ENCODE measurements at regions not wholly inside any gene's neighbourhood (a gene's known extent, or its start where the extent isn't known, plus 50 kb on each side); places are given as distances from the start of the nearest gene placed in this dataset.

DNA sequence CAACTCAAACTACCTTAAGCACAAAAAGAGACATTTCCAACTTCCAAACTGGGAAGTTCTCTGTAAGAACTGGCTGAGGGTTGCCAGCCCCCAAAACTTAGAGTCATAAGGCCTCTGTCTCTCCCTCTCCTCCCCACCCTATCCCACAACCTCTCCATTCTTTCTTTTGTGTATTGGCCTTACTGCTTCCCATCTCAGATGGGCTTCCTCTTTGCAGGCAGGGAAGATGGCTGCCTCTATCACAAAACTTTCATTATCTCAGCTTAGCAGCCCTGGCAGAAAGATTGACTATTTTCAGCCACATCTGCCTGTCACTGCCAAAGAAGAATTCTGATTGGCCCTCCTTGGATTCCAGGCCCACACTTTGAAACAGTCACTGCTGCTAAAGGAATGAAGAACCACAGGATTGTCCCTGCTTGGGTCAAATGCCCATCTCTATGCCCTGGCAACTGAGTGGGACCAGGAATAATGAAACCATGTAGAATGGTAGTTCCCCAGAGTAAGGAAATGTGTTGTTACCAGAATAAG is 58.0 kb upstream of the PRKAR2B start:
- no peak overlapping the region for H3K56ac ChIP-seq (replicated peaks; ENCODE audit: insufficient read length, low read depth, low read length)
- H2BK20ac ChIP-seq (ENCODE audit: low read length), result no peak overlapping the region
- CTCF ChIA-PET (ENCODE audit: partially characterized antibody), result interaction anchor here (1.2 kb wide), 1 partner anchor 28 kb away, joined by 3 read pairs; no protein-coding TSS in a partner anchor
- H2AFZ ChIP-seq (ENCODE audit: low read length), result peak overlapping the region; percentile 8; the same call in 1 of the 2 replicates
- no peak overlapping the region for H3K27ac ChIP-seq (ENCODE audit: low read depth, low read length)
- FAIRE-seq (no peak), DNase-seq (ENCODE audit: low read depth in 1 of 2, low spot score in 2 of 2) (no peak)
- no peak overlapping the region for H4K91ac ChIP-seq (replicated peaks; ENCODE audit: insufficient read length, low read length)
- H2BK5ac ChIP-seq (ENCODE audit: low read depth, low read length), result no peak overlapping the region
- no peaks in the 10 kb centered on the region for H3K79me2 ChIP-seq (ENCODE audit: control insufficient read depth in 1 of 2, insufficient read depth in 2 of 2, low read length in 2 of 2)
- H3K23me2 ChIP-seq (ENCODE audit: low read depth, low read length), result no peaks in the 10 kb centered on the region
- H3K4me2 ChIP-seq (ENCODE audit: insufficient read depth in 1 of 2, low read depth in 2 of 2, low read length in 2 of 2), result no peak overlapping the region
- no peak overlapping the region for H3K23ac ChIP-seq (ENCODE audit: insufficient read length)
- no peaks in the 10 kb centered on the region for H4K20me1 ChIP-seq (replicated peaks in 1 of 2; ENCODE audit: control insufficient read depth in 1 of 2, insufficient read depth in 2 of 2, low read length in 2 of 2)
- no peaks in the 10 kb centered on the region for H3K79me1 ChIP-seq (ENCODE audit: low read depth, low read length)
- no peak overlapping the region for H4K8ac ChIP-seq (ENCODE audit: extremely low read depth, insufficient read depth, low read length)
- no peak overlapping the region for H2AK5ac ChIP-seq (ENCODE audit: low read depth, low read length)
- H3K9me3 ChIP-seq (ENCODE audit: insufficient read depth in 2 of 2, low read depth in 1 of 2, low read length in 1 of 2), result no peaks in the 10 kb centered on the region
- POLR2A ChIA-PET (ENCODE audit: partially characterized antibody), result no interaction called here
- H2BK120ac ChIP-seq (replicated peaks; ENCODE audit: low read depth, low read length), result no peak overlapping the region
- no peak overlapping the region for H3K4ac ChIP-seq (replicated peaks; ENCODE audit: insufficient read length, low read depth, low read length)
- H2BK12ac ChIP-seq (ENCODE audit: low read depth, low read length), result no peak overlapping the region
- H2BK15ac ChIP-seq (ENCODE audit: low read length), result no peak overlapping the region
- no peaks in the 10 kb centered on the region for H3K27me3 ChIP-seq (replicated peaks in 1 of 4; ENCODE audit: control insufficient read depth in 3 of 4, extremely low read depth in 1 of 4, insufficient read depth in 3 of 4, low read length in 3 of 4)
- H3K9ac ChIP-seq (replicated peaks in 1 of 4; ENCODE audit: extremely low read depth in 1 of 4, low read depth in 3 of 4, low read length in 3 of 4), result no peak overlapping the region
- no peak overlapping the region for H3K14ac ChIP-seq (ENCODE audit: insufficient read length)
- H4K5ac ChIP-seq (ENCODE audit: insufficient read length, low read depth, low read length), result no peak overlapping the region
- H3K4me1 ChIP-seq (replicated peaks in 1 of 4; ENCODE audit: control insufficient read depth in 3 of 4, insufficient read depth in 4 of 4, low read length in 3 of 4), result no peaks in the 10 kb centered on the region
- no peak overlapping the region for H3K4me3 ChIP-seq (ENCODE audit: extremely low read depth in 1 of 4, insufficient read depth in 2 of 4, low read depth in 3 of 4, low read length in 4 of 4)
- no peak overlapping the region for H3K18ac ChIP-seq (ENCODE audit: extremely low read depth, low read length)
- H3K36me3 ChIP-seq (ENCODE audit: control insufficient read depth in 2 of 4, insufficient read depth in 4 of 4, low read length in 3 of 4), result no peaks in the 10 kb centered on the region
- TF ChIP-seq, protein P1, sequence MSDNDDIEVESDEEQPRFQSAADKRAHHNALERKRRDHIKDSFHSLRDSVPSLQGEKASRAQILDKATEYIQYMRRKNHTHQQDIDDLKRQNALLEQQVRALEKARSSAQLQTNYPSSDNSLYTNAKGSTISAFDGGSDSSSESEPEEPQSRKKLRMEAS (IDR thresholded peaks at IDR 0.05), result no peak
- TF ChIP-seq HDAC6 (IDR thresholded peaks at IDR 0.05; ENCODE audit: low read depth, low read length) (no peak), FOSL1 (IDR thresholded peaks at IDR 0.05; ENCODE audit: insufficient read depth, low read depth, low read length) (no peak), POLR2AphosphoS5 (IDR thresholded peaks at IDR 0.05; ENCODE audit: low read depth, low read length) (no peak), SIN3A (conservative IDR thresholded peaks at IDR 0.05 in 1 of 2, IDR thresholded peaks at IDR 0.05 in 1 of 2; ENCODE audit: low read depth in 1 of 2, low read length in 2 of 2) (no peak), CHD1 (IDR thresholded peaks at IDR 0.05; ENCODE audit: low read depth, low read length) (no peak), SP2 (IDR thresholded peaks at IDR 0.05; ENCODE audit: low read length) (no peak), TAF1 (IDR thresholded peaks at IDR 0.05; ENCODE audit: low read depth, low read length) (no peak), SRF (IDR thresholded peaks at IDR 0.05; ENCODE audit: low read depth, low read length) (no peak), SP1 (IDR thresholded peaks at IDR 0.05; ENCODE audit: low read depth, low read length) (no peak), KDM1A (IDR thresholded peaks at IDR 0.05; ENCODE audit: borderline replicate concordance, low read length) (no peak), YY1 (IDR thresholded peaks at IDR 0.05; ENCODE audit: low read depth, low read length) (no peak), TAF7 (optimal IDR thresholded peaks at IDR 0.05; ENCODE audit: borderline replicate concordance, low read depth, low read length) (no peak), NANOG (IDR thresholded peaks at IDR 0.05; ENCODE audit: insufficient read depth, low read depth, low read length, poor library complexity, severe bottlenecking) (no peak)
- TF ChIP-seq, protein P2, sequence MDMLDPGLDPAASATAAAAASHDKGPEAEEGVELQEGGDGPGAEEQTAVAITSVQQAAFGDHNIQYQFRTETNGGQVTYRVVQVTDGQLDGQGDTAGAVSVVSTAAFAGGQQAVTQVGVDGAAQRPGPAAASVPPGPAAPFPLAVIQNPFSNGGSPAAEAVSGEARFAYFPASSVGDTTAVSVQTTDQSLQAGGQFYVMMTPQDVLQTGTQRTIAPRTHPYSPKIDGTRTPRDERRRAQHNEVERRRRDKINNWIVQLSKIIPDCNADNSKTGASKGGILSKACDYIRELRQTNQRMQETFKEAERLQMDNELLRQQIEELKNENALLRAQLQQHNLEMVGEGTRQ (IDR thresholded peaks at IDR 0.05; ENCODE audit: low read length), result no peak
